HG02884 (cell line): ENCODE measurements at regions not wholly inside any gene's neighbourhood (a gene's known extent, or its start where the extent isn't known, plus 50 kb on each side); places are given as distances from the start of the nearest gene placed in this dataset.

Source experiments
- ATAC-seq: cut with Tn5 transposase; IDR thresholded peaks from one replicate; pipeline ENCODE4 v1.9.1; 2021; ENCODE audit warnings: mild to moderate bottlenecking, moderate library complexity; ENCODE audit not compliant: unreplicated experiment

GRCh38 chr5:143992496-143992895 lies 178.0 kb downstream of the YIPF5 start:
- ATAC-seq: no peak

- ATAC-seq: no peak
Measured at GRCh38 chr5:144002876-144003275, 167.6 kb downstream of the YIPF5 start.

GRCh38 chr5:144003636-144004035 lies 166.8 kb downstream of the YIPF5 start:
- no peak for ATAC-seq

- no peak for ATAC-seq
Measured at GRCh38 chr5:144004146-144004545, 166.3 kb downstream of the YIPF5 start.

GRCh38 chr5:144004751-144005150 lies 165.7 kb downstream of the YIPF5 start:
- no peak for ATAC-seq

GRCh38 chr5:144009116-144009515 lies 161.3 kb downstream of the YIPF5 start:
- ATAC-seq: no peak

- no peak for ATAC-seq
Measured at GRCh38 chr5:144011388-144011787, 159.1 kb downstream of the YIPF5 start.

- ATAC-seq: no peak
Measured at GRCh38 chr5:144013816-144014215, 156.6 kb downstream of the YIPF5 start.

- no peak for ATAC-seq
Measured at GRCh38 chr5:144015961-144016360, 154.5 kb downstream of the YIPF5 start.

- ATAC-seq: no peak
Measured at GRCh38 chr5:144017119-144017518, 153.3 kb downstream of the YIPF5 start.

GRCh38 chr5:144017631-144018030 lies 152.8 kb downstream of the YIPF5 start:
- no peak for ATAC-seq

GRCh38 chr5:144024090-144024489 lies 146.4 kb downstream of the YIPF5 start:
- ATAC-seq: no peak

GRCh38 chr5:144024545-144024944 lies 145.9 kb downstream of the YIPF5 start:
- no peak for ATAC-seq

- no peak for ATAC-seq
Measured at GRCh38 chr5:144026286-144026685, 144.2 kb downstream of the YIPF5 start.

GRCh38 chr5:144028058-144028457 lies 142.4 kb downstream of the YIPF5 start:
- no peak for ATAC-seq

- no peak for ATAC-seq
Measured at GRCh38 chr5:144028636-144029035, 141.8 kb downstream of the YIPF5 start.

- ATAC-seq: no peak
Measured at GRCh38 chr5:144030904-144031303, 139.6 kb downstream of the YIPF5 start.

GRCh38 chr5:144032375-144032774 lies 138.1 kb downstream of the YIPF5 start:
- ATAC-seq: no peak

GRCh38 chr5:144033486-144033885 lies 137.0 kb downstream of the YIPF5 start:
- no peak for ATAC-seq

- ATAC-seq: no peak
Measured at GRCh38 chr5:144035046-144035740, 135.3 kb downstream of the YIPF5 start.

GRCh38 chr5:144036476-144036875 lies 134.0 kb downstream of the YIPF5 start:
- ATAC-seq: no peak

GRCh38 chr5:144040615-144041305 lies 129.7 kb downstream of the YIPF5 start:
- ATAC-seq: no peak

- no peak for ATAC-seq
Measured at GRCh38 chr5:144042156-144042555, 128.3 kb downstream of the YIPF5 start.
